ENCODE measurements at regions not wholly inside any gene's neighbourhood (a gene's known extent, or its start where the extent isn't known, plus 50 kb on each side); places are given as distances from the start of the nearest gene placed in this dataset.

DNA sequence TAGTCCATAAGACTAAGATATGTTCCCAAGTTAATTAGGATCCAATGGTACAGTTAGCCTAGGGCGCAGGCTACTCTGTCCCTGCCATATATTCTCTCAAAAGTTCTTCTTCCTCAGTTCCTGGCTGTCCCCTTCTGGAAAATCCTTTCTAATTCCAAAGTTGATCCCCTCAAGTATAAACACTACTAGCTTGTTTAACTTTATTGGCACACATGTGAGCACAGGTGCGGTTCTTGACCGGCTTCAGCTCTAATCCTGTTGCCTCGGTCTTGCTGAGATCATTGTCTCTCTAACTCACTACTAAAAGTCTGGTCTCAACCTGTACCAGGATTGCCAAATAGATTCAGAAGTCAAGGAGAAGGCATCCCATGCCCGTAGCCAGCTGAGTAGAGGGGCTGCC, 89.0 kb downstream of the SEMA4F start:
- Histone ChIP-seq H4K5ac (ENCODE audit: insufficient read length, low read depth, low read length) (no peak overlapping the region), H3K79me1 (ENCODE audit: low read depth, low read length) (no peaks in the 10 kb centered on the region), H3K4ac (replicated peaks; ENCODE audit: insufficient read length, low read depth, low read length) (no peak overlapping the region), H3K23me2 (ENCODE audit: low read depth, low read length) (no peaks in the 10 kb centered on the region), H3K56ac (replicated peaks; ENCODE audit: insufficient read length, low read depth, low read length) (no peak overlapping the region), H4K20me1 (replicated peaks in 1 of 2; ENCODE audit: control insufficient read depth in 1 of 2, insufficient read depth in 2 of 2, low read length in 2 of 2) (no peaks in the 10 kb centered on the region), H3K14ac (ENCODE audit: insufficient read length) (no peak overlapping the region), H2BK120ac (replicated peaks; ENCODE audit: low read depth, low read length) (no peak overlapping the region), H3K36me3 (ENCODE audit: control insufficient read depth in 2 of 4, insufficient read depth in 4 of 4, low read length in 3 of 4) (no peaks in the 10 kb centered on the region), H4K91ac (replicated peaks; ENCODE audit: insufficient read length, low read length) (no peak overlapping the region), H2BK12ac (ENCODE audit: low read depth, low read length) (no peak overlapping the region), H3K9ac (replicated peaks in 1 of 4; ENCODE audit: extremely low read depth in 1 of 4, low read depth in 3 of 4, low read length in 3 of 4) (no peak overlapping the region), H3K4me1 (replicated peaks in 1 of 4; ENCODE audit: control insufficient read depth in 3 of 4, insufficient read depth in 4 of 4, low read length in 3 of 4) (peaks cover 0 to 6% (median 2%) of the 10 kb centered on the region in 4 experiments; a peak in 2 of 7 replicates), H2BK5ac (ENCODE audit: low read depth, low read length) (no peak overlapping the region), H2AK5ac (ENCODE audit: low read depth, low read length) (no peak overlapping the region), H2BK20ac (ENCODE audit: low read length) (no peak overlapping the region), H3K27ac (ENCODE audit: low read depth, low read length) (no peak overlapping the region), H3K4me2 (ENCODE audit: insufficient read depth in 1 of 2, low read depth in 2 of 2, low read length in 2 of 2) (no peak overlapping the region), H2AFZ (ENCODE audit: low read length) (no peak overlapping the region), H3K23ac (ENCODE audit: insufficient read length) (no peak overlapping the region), H4K8ac (ENCODE audit: extremely low read depth, insufficient read depth, low read length) (no peak overlapping the region), H3K79me2 (ENCODE audit: control insufficient read depth in 1 of 2, insufficient read depth in 2 of 2, low read length in 2 of 2) (no peaks in the 10 kb centered on the region), H3K18ac (ENCODE audit: extremely low read depth, low read length) (no peak overlapping the region), H3K27me3 (replicated peaks in 1 of 4; ENCODE audit: control insufficient read depth in 3 of 4, extremely low read depth in 1 of 4, insufficient read depth in 3 of 4, low read length in 3 of 4) (no peaks in the 10 kb centered on the region), H3K4me3 (ENCODE audit: extremely low read depth in 1 of 4, insufficient read depth in 2 of 4, low read depth in 3 of 4, low read length in 4 of 4) (no peak overlapping the region), H3K9me3 (ENCODE audit: insufficient read depth in 2 of 2, low read depth in 1 of 2, low read length in 1 of 2) (no peaks in the 10 kb centered on the region), H2BK15ac (ENCODE audit: low read length) (no peak overlapping the region)
- FAIRE-seq (no peak), DNase-seq (ENCODE audit: low read depth in 1 of 2, low spot score in 2 of 2) (no peak)
- WGBS, 2 experiments (ENCODE audit: extremely low coverage in 1 of 2, insufficient coverage in 1 of 2, insufficient read length in 1 of 2, insufficient replicate concordance in 2 of 2, low coverage in 1 of 2, low lambda C conversion rate in 2 of 2, missing lambda C conversion rate in 1 of 2): 66% methylated on average over 5 of the region's 5 CpGs; no CpG with 5 or more reads in 1 of the 2 experiments
- TF ChIP-seq RXRA (IDR thresholded peaks at IDR 0.05; ENCODE audit: insufficient read depth, low read depth, low read length) (no peak), NANOG (IDR thresholded peaks at IDR 0.05; ENCODE audit: insufficient read depth, low read depth, low read length, poor library complexity, severe bottlenecking) (no peak), NRF1 (IDR thresholded peaks at IDR 0.05; ENCODE audit: low read depth, low read length) (no peak), TEAD4 (IDR thresholded peaks at IDR 0.05; ENCODE audit: low read depth, low read length) (no peak), HDAC2 (IDR thresholded peaks at IDR 0.05; ENCODE audit: borderline replicate concordance in 1 of 2, low read depth in 2 of 2, low read length in 2 of 2) (no peak), TAF7 (optimal IDR thresholded peaks at IDR 0.05; ENCODE audit: borderline replicate concordance, low read depth, low read length) (no peak)
- CTCF ChIA-PET (ENCODE audit: partially characterized antibody): interaction anchor here (1.0 to 2.9 kb wide), 5 partner anchors 16 to 150 kb away, joined by 3 to 8 read pairs (median 4); no protein-coding TSS in a partner anchor
- POLR2A ChIA-PET (ENCODE audit: partially characterized antibody): interaction anchor here (1.0 to 2.3 kb wide), 3 partner anchors 61 to 92 kb away, joined by 3 to 8 read pairs (median 3); partner anchors contain the start of gene HK2

Measured in H1 (cell line).